IMR-90 (cell line): ENCODE measurements at regions not wholly inside any gene's neighbourhood (a gene's known extent, or its start where the extent isn't known, plus 50 kb on each side); places are given as distances from the start of the nearest gene placed in this dataset.
A peak's percentile ranks its signal among the peaks of the same experiment; 100 is the strongest.

Experiments used
- ATAC-seq: fragments of 200-7000 bp; cut with Tn5 transposase; 2 replicates; pipeline ENCODE4 v1.9.1; 2020; ENCODE audit warnings: low read depth, mild to moderate bottlenecking, moderate library complexity
- BruUV-seq: library from RNA; stranded (reverse); fragments of 400-500 nt; replicated peaks from 2 replicates; lab custom pipeline; 2021; lab: Mats Ljungman, UMichigan
- CTCF ChIA-PET: fragments of 300-600 bp; formaldehyde crosslinking; extraction: SDS; loops from one replicate; lab custom pipeline; 2021; ENCODE audit warnings: antibody characterized with exemption; lab: Yijun Ruan, JAX
- POLR2A ChIA-PET: fragments of 300-600 bp; sonication (Branson Sonifier 250); formaldehyde crosslinking; loops from one replicate; lab custom pipeline; 2022; ENCODE audit warnings: antibody characterized with exemption; ENCODE audit not compliant: unreplicated experiment; lab: Charles Lee
- DNase-seq: peaks from one replicate; pipeline ENCODE4 v3.0.0; 2013
- H2AFZ ChIP-seq: replicated peaks from 2 replicates; pipeline ENCODE3; 2013; ENCODE audit warnings: low read length, mild to moderate bottlenecking; ENCODE audit not compliant: poor library complexity
- H2AK5ac ChIP-seq: 2 replicates; pipeline ENCODE4 v1.6.1; 2013; ENCODE audit warnings: low read depth, low read length, inconsistent platforms
- H2AK9ac ChIP-seq: replicated peaks from 2 replicates; pipeline ENCODE3; 2013; ENCODE audit warnings: mild to moderate bottlenecking, low read depth, low read length, moderate library complexity; ENCODE audit not compliant: poor library complexity
- H2BK120ac ChIP-seq: 2 replicates; pipeline ENCODE4 v1.6.1; 2013; ENCODE audit warnings: low read depth, low read length, inconsistent platforms
- H2BK15ac ChIP-seq: 3 replicates; pipeline ENCODE4 v1.6.1; 2013; ENCODE audit warnings: low read depth, low read length, inconsistent platforms
- H2BK20ac ChIP-seq: 2 replicates; pipeline ENCODE4 v1.6.1; 2013; ENCODE audit warnings: low read depth, mild to moderate bottlenecking, inconsistent platforms, low read length, moderate library complexity
- H2BK5ac ChIP-seq: 2 replicates; pipeline ENCODE4 v1.6.1; 2013; ENCODE audit warnings: mild to moderate bottlenecking, low read depth, low read length, inconsistent platforms; ENCODE audit not compliant: poor library complexity, severe bottlenecking
- H3K14ac ChIP-seq: replicated peaks from 2 replicates; pipeline ENCODE4 v1.6.1; 2013; ENCODE audit warnings: low read depth, low read length, inconsistent platforms
- H3K18ac ChIP-seq: 2 replicates; pipeline ENCODE4 v1.6.1; 2013; ENCODE audit warnings: low read depth, low read length, control low read depth
- H3K23ac ChIP-seq: 2 replicates; pipeline ENCODE4 v1.6.1; 2013; ENCODE audit warnings: low read depth, low read length, inconsistent platforms
- H3K27ac ChIP-seq: 2 replicates; pipeline ENCODE4 v1.5.1; 2013; ENCODE audit warnings: mild to moderate bottlenecking, control low read depth, low read length; ENCODE audit not compliant: insufficient read depth
- H3K27me3 ChIP-seq: 2 replicates; pipeline ENCODE4 v1.6.1; 2013; ENCODE audit warnings: low read length; ENCODE audit not compliant: control insufficient read depth, insufficient read depth
- H3K36me3 ChIP-seq: 2 replicates; pipeline ENCODE4 v1.6.1; 2013; ENCODE audit warnings: low read length, mixed read lengths; ENCODE audit not compliant: control insufficient read depth, insufficient read depth
- H3K4ac ChIP-seq: 2 replicates; pipeline ENCODE4 v1.6.1; 2013; ENCODE audit warnings: low read depth, low read length, inconsistent platforms
- H3K4me1 ChIP-seq: 2 replicates; pipeline ENCODE4 v1.6.1; 2013; ENCODE audit warnings: low read length, mixed read lengths; ENCODE audit not compliant: control insufficient read depth, insufficient read depth
- H3K4me2 ChIP-seq: 2 replicates; pipeline ENCODE4 v1.6.1; 2013; ENCODE audit warnings: low read depth, mild to moderate bottlenecking, control low read depth, low read length, moderate library complexity
- H3K4me3 ChIP-seq: 2 replicates; pipeline ENCODE4 v1.5.1; 2013; ENCODE audit warnings: low read depth, mild to moderate bottlenecking, control low read depth, low read length, moderate library complexity; ENCODE audit not compliant: insufficient read depth
- H3K56ac ChIP-seq: 2 replicates; pipeline ENCODE4 v1.6.1; 2013; ENCODE audit warnings: low read length, inconsistent platforms; ENCODE audit not compliant: insufficient read depth; ENCODE audit errors: extremely low read depth
- H3K79me1 ChIP-seq, 2 experiments: 2 replicates each; pipeline ENCODE4 v1.6.1; 2013; ENCODE audit warnings: low read length in 2 of 2, inconsistent platforms in 1 of 2, low read depth in 1 of 2
- H3K9ac ChIP-seq: 2 replicates; pipeline ENCODE4 v1.6.1; 2013; ENCODE audit warnings: low read depth, low read length, control low read depth
- H3K9me1 ChIP-seq: 2 replicates; pipeline ENCODE4 v1.6.1; 2013; ENCODE audit warnings: low read length, inconsistent platforms; ENCODE audit not compliant: insufficient read depth
- H3K9me3 ChIP-seq: 2 replicates; pipeline ENCODE4 v1.6.1; 2013; ENCODE audit warnings: low read length; ENCODE audit not compliant: control insufficient read depth, insufficient read depth
- H4K20me1 ChIP-seq: 2 replicates; pipeline ENCODE4 v1.6.1; 2013; ENCODE audit warnings: low read length, inconsistent platforms; ENCODE audit not compliant: insufficient read depth
- H4K5ac ChIP-seq: 2 replicates; pipeline ENCODE4 v1.6.1; 2013; ENCODE audit warnings: mild to moderate bottlenecking, low read depth, low read length, control low read depth
- H4K8ac ChIP-seq, 2 experiments: 2 replicates each; pipeline ENCODE4 v1.6.1; 2013; ENCODE audit warnings: low read depth in 2 of 2, low read length in 2 of 2, control low read depth in 1 of 2, inconsistent platforms in 1 of 2
- H4K91ac ChIP-seq: 2 replicates; pipeline ENCODE4 v1.6.1; 2013; ENCODE audit warnings: low read depth, low read length, inconsistent platforms; ENCODE audit not compliant: insufficient read depth
- BHLHE40 ChIP-seq: fragments of 150-350 bp; IDR thresholded peaks from 2 replicates; pipeline ENCODE4 v1.6.1; 2016; ENCODE audit warnings: mild to moderate bottlenecking, low read depth, low read length
- CEBPB ChIP-seq: IDR thresholded peaks from 2 replicates; pipeline ENCODE4 v1.6.1; 2012; ENCODE audit warnings: low read depth, low read length, improper control_type of control experiment
- CHD1 ChIP-seq: IDR thresholded peaks from 2 replicates; pipeline ENCODE4 v1.6.1; 2012; ENCODE audit warnings: low read depth, low read length, improper control_type of control experiment
- CTCF ChIP-seq: conservative IDR thresholded peaks from 2 replicates; pipeline ENCODE4 v1.5.1; 2012; ENCODE audit warnings: mild to moderate bottlenecking, low read depth, low read length, improper control_type of control experiment
- FOS ChIP-seq: fragments of 150-350 bp; IDR thresholded peaks from 2 replicates; pipeline ENCODE4 v1.6.1; 2016; ENCODE audit warnings: low read depth, low read length
- USF2 ChIP-seq: fragments of 150-350 bp; IDR thresholded peaks from 2 replicates; pipeline ENCODE4 v1.6.1; 2017; ENCODE audit warnings: mild to moderate bottlenecking, antibody characterized with exemption, low read length, low read depth
- WGBS, 2 experiments: methylation state at CpG; one replicate each; pipeline versions ENCODE4 v1.1.5 to v1.1.7; 2013; ENCODE audit warnings: missing lambda C conversion rate in 2 of 2; ENCODE audit not compliant: insufficient read length in 1 of 2; ENCODE audit errors: extremely low coverage in 2 of 2; 5-methylcytosine and 5-hydroxymethylcytosine counted together
- dilution Hi-C: fragments of 300-500 bp; cut with HindIII; formaldehyde crosslinking; loops from one replicate; pipeline ENCODE4 v1.14.3; 2018; ENCODE audit warnings: low sequenced_read_pairs; ENCODE audit not compliant: unreplicated experiment
- in situ Hi-C: fragments of 300-500 bp; cut with MboI; formaldehyde crosslinking; loops from 3 replicates; pipeline ENCODE4 v1.14.3; 2019; ENCODE audit warnings: low sequenced_read_pairs, inconsistent platforms, mixed read lengths
- intact Hi-C: fragments of 100-400 bp; cut with micrococcal nuclease; formaldehyde crosslinking; loops from 2 replicates; pipeline ENCODE4 v1.10.0; 2022

- peak overlapping the region; percentile 26 for H3K4me2 ChIP-seq
- WGBS, 2 experiments = no CpG with 5 or more reads among the region's 4 CpGs
- peak overlapping the region; percentile 79; the same call in 1 of the 2 replicates for H2AK5ac ChIP-seq
- ChIA-PET CTCF (interaction anchor here (1.1 kb wide), 1 partner anchor 53 kb away, joined by 4 read pairs; no protein-coding TSS in a partner anchor), POLR2A (no interaction called here)
- no peaks in the 10 kb centered on the region for H4K20me1 ChIP-seq
- H2BK20ac ChIP-seq = peak overlapping the region; percentile 16
- H3K4me3 ChIP-seq = no peak overlapping the region
- in situ Hi-C loops = no loop called here
- no peaks in the 10 kb centered on the region for H3K36me3 ChIP-seq
- no peak for TF ChIP-seq CHD1
- peak; percentile 97 for TF ChIP-seq CEBPB
- no peak for TF ChIP-seq USF2
- TF ChIP-seq CTCF = no peak
- TF ChIP-seq BHLHE40 = no peak
- no peak for TF ChIP-seq FOS
- H3K27me3 ChIP-seq = no peaks in the 10 kb centered on the region
- dilution Hi-C loops = no loop called here
- peak overlapping the region; percentile 72; the same call in 1 of the 2 replicates for H4K5ac ChIP-seq
- no peak overlapping the region for H2AK9ac ChIP-seq
- H3K9ac ChIP-seq = no peak overlapping the region
- H3K4ac ChIP-seq = peak overlapping the region; percentile 66; the same call in 1 of the 2 replicates
- H3K9me1 ChIP-seq = peaks cover 11% of the 10 kb centered on the region
- 0 out of 2 replicates have a peak overlapping the region, but pooled peaks have one; percentile 74 for H4K91ac ChIP-seq
- no peak overlapping the region for H3K23ac ChIP-seq
- peaks cover 14% of the 10 kb centered on the region for H3K4me1 ChIP-seq
- BruUV-seq = no TSS peak
- ATAC-seq (peak; percentile 88), DNase-seq (peak; percentile 81)
- H2AFZ ChIP-seq = peak overlapping the region; percentile 7
- peak overlapping the region; percentile 75; the same call in 1 of the 2 replicates for H3K27ac ChIP-seq
- H2BK120ac ChIP-seq = peak overlapping the region; percentile 66
- H4K8ac ChIP-seq = peak overlapping the region in 1 of 2 experiments; percentile 38; a peak in 1 of 4 replicates
- H3K18ac ChIP-seq = peak overlapping the region; percentile 87; the same call in 1 of the 2 replicates
- H3K14ac ChIP-seq = peak overlapping the region; percentile 40
- peak overlapping the region; percentile 71; the same call in 2 of the 3 replicates for H2BK15ac ChIP-seq
- no peaks in the 10 kb centered on the region for H3K9me3 ChIP-seq
- intact Hi-C loops = loop anchor here (5.0 to 10.0 kb wide), 2 partner anchors 194 to 287 kb away; partner anchors contain the start of gene PRDM1
- no peak overlapping the region for H3K56ac ChIP-seq
- H3K79me1 ChIP-seq = no peaks in the 10 kb centered on the region
- peak overlapping the region; percentile 57 for H2BK5ac ChIP-seq
These were observed 288.1 kb upstream of the PRDM1 start for GRCh38 chr6:105797983-105798453.
